ENCODE measurements at regions not wholly inside any gene's neighbourhood (a gene's known extent, or its start where the extent isn't known, plus 50 kb on each side); places are given as distances from the start of the nearest gene placed in this dataset.

DNA sequence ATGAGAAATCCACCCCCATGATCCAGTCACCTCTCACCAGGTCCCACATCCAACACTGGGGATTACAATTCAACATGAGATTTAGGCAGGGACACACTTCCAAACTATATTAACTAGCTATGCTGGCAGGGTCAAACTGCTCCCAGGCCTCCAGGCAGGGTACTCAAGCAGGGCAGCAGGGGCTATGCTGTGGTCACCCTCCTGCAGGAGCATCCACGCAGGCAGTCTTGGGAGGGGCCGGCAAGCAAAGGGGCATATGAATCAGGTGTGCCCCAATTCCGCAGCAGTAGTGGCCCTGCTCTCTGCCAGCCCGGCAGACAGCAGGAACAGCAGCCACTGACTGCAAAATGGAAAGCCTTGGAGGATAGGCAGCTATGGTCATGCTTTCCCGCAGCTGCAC is 74.6 kb upstream of the PRDX4 start:
- H3K27ac ChIP-seq = no peak overlapping the region
- TF ChIP-seq EZH2 (IDR thresholded peaks at IDR 0.05; ENCODE audit: insufficient read depth, poor library complexity, severe bottlenecking) = no peak
- TF ChIP-seq EZH2phosphoT487 (IDR thresholded peaks at IDR 0.05; ENCODE audit: insufficient read depth, low read depth) = no peak
- no peaks in the 10 kb centered on the region for H3K27me3 ChIP-seq (replicated peaks; ENCODE audit: insufficient read depth)
- in situ Hi-C loops (cut with MboI) = no loop called here
- H3K4me2 ChIP-seq (ENCODE audit: unreplicated experiment) = no peak overlapping the region
- H3K9ac ChIP-seq = no peak overlapping the region
- H3K79me2 ChIP-seq (ENCODE audit: insufficient read depth) = no peaks in the 10 kb centered on the region
- H2AFZ ChIP-seq = no peak overlapping the region
- no peaks in the 10 kb centered on the region for H3K4me1 ChIP-seq (ENCODE audit: insufficient read depth)
- no peaks in the 10 kb centered on the region for H3K36me3 ChIP-seq (ENCODE audit: low read depth)
- no peaks in the 10 kb centered on the region for H3K9me3 ChIP-seq (ENCODE audit: low read depth)
- no peaks in the 10 kb centered on the region for H3F3A ChIP-seq (ENCODE audit: insufficient read depth)
- WGBS, 2 experiments (ENCODE audit: low coverage in 1 of 2, low lambda C conversion rate in 2 of 2, missing lambda C conversion rate in 2 of 2) = 40 to 48% methylated on average over 4 of the region's 5 CpGs
- DNase-seq = no peak
- H4K20me1 ChIP-seq (ENCODE audit: insufficient read depth) = no peaks in the 10 kb centered on the region
- no peak overlapping the region for H3K4me3 ChIP-seq
- no peaks in the 10 kb centered on the region for H3K9me2 ChIP-seq (ENCODE audit: insufficient read depth)

DNA sequence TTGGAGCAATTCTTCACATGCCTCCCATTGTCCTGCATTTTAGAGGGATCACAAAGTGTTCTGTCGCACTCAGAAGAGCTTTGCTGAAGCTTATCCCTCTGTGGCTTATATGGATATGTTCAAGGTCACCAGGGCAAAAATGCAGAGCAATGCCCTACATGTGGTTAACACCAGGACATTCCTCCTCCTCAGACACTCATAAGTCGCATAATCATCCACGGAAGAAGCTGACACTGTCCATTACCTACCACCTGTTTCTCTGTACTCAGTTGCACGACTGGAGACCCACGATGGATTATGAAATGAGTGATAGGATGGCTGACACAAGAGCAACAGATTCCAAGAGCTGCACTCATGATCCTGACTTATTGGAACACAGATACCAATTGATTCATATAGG is 68.7 kb upstream of the PRDX4 start:
- no peak overlapping the region for H2AFZ ChIP-seq
- no peak for DNase-seq
- no peaks in the 10 kb centered on the region for H3F3A ChIP-seq (ENCODE audit: insufficient read depth)
- no peak overlapping the region for H3K9ac ChIP-seq
- H3K27me3 ChIP-seq (replicated peaks; ENCODE audit: insufficient read depth) = no peaks in the 10 kb centered on the region
- no peaks in the 10 kb centered on the region for H4K20me1 ChIP-seq (ENCODE audit: insufficient read depth)
- no peak overlapping the region for H3K4me2 ChIP-seq (ENCODE audit: unreplicated experiment)
- no peaks in the 10 kb centered on the region for H3K9me2 ChIP-seq (ENCODE audit: insufficient read depth)
- H3K4me1 ChIP-seq (ENCODE audit: insufficient read depth) = no peaks in the 10 kb centered on the region
- TF ChIP-seq EZH2 (IDR thresholded peaks at IDR 0.05; ENCODE audit: insufficient read depth, poor library complexity, severe bottlenecking) = no peak
- TF ChIP-seq EZH2phosphoT487 (IDR thresholded peaks at IDR 0.05; ENCODE audit: insufficient read depth, low read depth) = no peak
- H3K79me2 ChIP-seq (ENCODE audit: insufficient read depth) = no peaks in the 10 kb centered on the region
- 40 to 44% methylated on average over 5 of the region's 5 CpGs for WGBS, 2 experiments (ENCODE audit: low coverage in 1 of 2, low lambda C conversion rate in 2 of 2, missing lambda C conversion rate in 2 of 2)
- no peak overlapping the region for H3K4me3 ChIP-seq
- H3K27ac ChIP-seq = no peak overlapping the region
- in situ Hi-C loops (cut with MboI) = no loop called here
- no peaks in the 10 kb centered on the region for H3K9me3 ChIP-seq (ENCODE audit: low read depth)
- H3K36me3 ChIP-seq (ENCODE audit: low read depth) = no peaks in the 10 kb centered on the region

DNA sequence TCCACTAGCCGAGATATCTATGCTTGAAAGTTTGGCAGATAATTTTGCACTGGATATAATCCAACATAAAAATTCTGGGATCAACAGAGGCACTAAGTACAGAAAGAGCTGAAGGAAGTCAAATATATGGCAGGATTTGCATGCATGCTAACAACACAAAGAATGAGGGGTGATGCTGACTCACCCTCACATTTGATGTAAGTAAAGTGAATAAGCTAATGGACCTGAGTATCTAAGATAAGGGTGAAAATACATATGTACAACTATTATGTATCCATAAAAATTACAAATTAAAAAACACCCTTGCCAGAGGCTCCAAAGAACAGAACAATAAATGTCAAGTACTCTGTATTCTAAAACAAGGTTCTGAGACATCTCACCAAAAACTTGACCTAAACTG is 63.8 kb upstream of the PRDX4 start:
- no peaks in the 10 kb centered on the region for H3K4me1 ChIP-seq (ENCODE audit: insufficient read depth)
- H3K27ac ChIP-seq = no peak overlapping the region
- no peaks in the 10 kb centered on the region for H3K9me2 ChIP-seq (ENCODE audit: insufficient read depth)
- DNase-seq = no peak
- in situ Hi-C loops (cut with MboI) = no loop called here
- H3F3A ChIP-seq (ENCODE audit: insufficient read depth) = no peaks in the 10 kb centered on the region
- no peak overlapping the region for H3K4me3 ChIP-seq
- no peaks in the 10 kb centered on the region for H4K20me1 ChIP-seq (ENCODE audit: insufficient read depth)
- WGBS, 2 experiments (ENCODE audit: low coverage in 1 of 2, low lambda C conversion rate in 2 of 2, missing lambda C conversion rate in 2 of 2) = 22 to 33% methylated on average over 1 of the region's 1 CpG
- H3K9me3 ChIP-seq (ENCODE audit: low read depth) = no peaks in the 10 kb centered on the region
- H2AFZ ChIP-seq = no peak overlapping the region
- TF ChIP-seq EZH2phosphoT487 (IDR thresholded peaks at IDR 0.05; ENCODE audit: insufficient read depth, low read depth) = no peak
- TF ChIP-seq EZH2 (IDR thresholded peaks at IDR 0.05; ENCODE audit: insufficient read depth, poor library complexity, severe bottlenecking) = no peak
- H3K36me3 ChIP-seq (ENCODE audit: low read depth) = no peaks in the 10 kb centered on the region
- no peak overlapping the region for H3K9ac ChIP-seq
- H3K4me2 ChIP-seq (ENCODE audit: unreplicated experiment) = no peak overlapping the region
- H3K27me3 ChIP-seq (replicated peaks; ENCODE audit: insufficient read depth) = no peaks in the 10 kb centered on the region
- no peaks in the 10 kb centered on the region for H3K79me2 ChIP-seq (ENCODE audit: insufficient read depth)

DNA sequence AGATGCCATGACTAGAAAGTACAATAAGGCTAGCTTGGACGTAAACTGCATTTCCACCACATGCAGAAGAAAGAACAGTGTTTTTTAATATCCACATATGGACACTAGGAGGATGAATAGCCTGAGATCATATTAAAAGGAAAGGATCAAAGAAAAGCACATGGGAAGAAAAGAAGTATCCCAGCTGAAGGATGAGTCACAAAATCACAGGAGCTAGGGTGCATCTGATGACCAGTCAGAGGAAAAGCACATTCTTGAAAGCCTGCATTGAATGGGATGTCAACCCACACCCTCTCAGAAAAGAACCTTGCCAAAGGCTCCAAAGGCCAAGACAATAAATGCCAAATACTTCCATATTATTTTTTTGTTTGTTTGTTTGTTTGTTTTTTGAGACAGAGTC is 56.8 kb upstream of the PRDX4 start:
- Histone ChIP-seq H3K27me3 (replicated peaks; ENCODE audit: insufficient read depth) (no peaks in the 10 kb centered on the region), H3K4me2 (ENCODE audit: unreplicated experiment) (no peak overlapping the region), H3K9me3 (ENCODE audit: low read depth) (no peaks in the 10 kb centered on the region), H3K36me3 (ENCODE audit: low read depth) (no peaks in the 10 kb centered on the region), H3F3A (ENCODE audit: insufficient read depth) (no peaks in the 10 kb centered on the region), H3K4me1 (ENCODE audit: insufficient read depth) (no peaks in the 10 kb centered on the region), H3K79me2 (ENCODE audit: insufficient read depth) (no peaks in the 10 kb centered on the region), H3K9ac (no peak overlapping the region), H3K27ac (no peak overlapping the region), H4K20me1 (ENCODE audit: insufficient read depth) (no peaks in the 10 kb centered on the region), H2AFZ (no peak overlapping the region), H3K9me2 (ENCODE audit: insufficient read depth) (no peaks in the 10 kb centered on the region), H3K4me3 (no peak overlapping the region)
- in situ Hi-C loops (cut with MboI) = no loop called here
- 6 to 11% methylated on average over 1 of the region's 1 CpG for WGBS, 2 experiments (ENCODE audit: low coverage in 1 of 2, low lambda C conversion rate in 2 of 2, missing lambda C conversion rate in 2 of 2)
- DNase-seq = peak; percentile 11
- TF ChIP-seq EZH2phosphoT487 (IDR thresholded peaks at IDR 0.05; ENCODE audit: insufficient read depth, low read depth) = no peak

DNA sequence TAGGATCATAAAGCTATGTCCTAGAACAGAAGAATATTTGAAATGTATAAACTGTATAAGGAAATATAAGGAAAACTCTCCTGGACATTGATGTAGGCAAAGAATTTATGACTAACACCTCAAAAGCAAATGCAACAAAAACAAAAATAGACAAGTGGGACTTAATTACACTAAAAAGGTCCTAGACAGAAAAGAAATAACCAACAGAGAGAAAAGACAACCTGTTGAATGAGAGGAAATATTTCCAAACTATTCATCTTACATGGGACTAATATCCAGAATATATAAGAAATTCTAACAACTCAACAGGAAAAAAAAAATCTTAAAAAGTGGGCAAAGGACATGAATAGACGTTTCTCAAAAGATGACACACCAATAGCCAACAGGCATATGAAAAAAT is 54.4 kb upstream of the PRDX4 start:
- in situ Hi-C loops (cut with MboI) = no loop called here
- Histone ChIP-seq H3K9me3 (ENCODE audit: low read depth) (no peaks in the 10 kb centered on the region), H3K27ac (no peak overlapping the region), H3K79me2 (ENCODE audit: insufficient read depth) (no peaks in the 10 kb centered on the region), H4K20me1 (ENCODE audit: insufficient read depth) (no peaks in the 10 kb centered on the region), H3F3A (ENCODE audit: insufficient read depth) (no peaks in the 10 kb centered on the region), H3K4me2 (ENCODE audit: unreplicated experiment) (no peak overlapping the region), H2AFZ (no peak overlapping the region), H3K4me1 (ENCODE audit: insufficient read depth) (no peaks in the 10 kb centered on the region), H3K27me3 (replicated peaks; ENCODE audit: insufficient read depth) (no peaks in the 10 kb centered on the region), H3K9ac (no peak overlapping the region), H3K9me2 (ENCODE audit: insufficient read depth) (no peaks in the 10 kb centered on the region), H3K4me3 (no peak overlapping the region), H3K36me3 (ENCODE audit: low read depth) (no peaks in the 10 kb centered on the region)
- no peak for TF ChIP-seq EZH2phosphoT487 (IDR thresholded peaks at IDR 0.05; ENCODE audit: insufficient read depth, low read depth)
- no peak for TF ChIP-seq EZH2 (IDR thresholded peaks at IDR 0.05; ENCODE audit: insufficient read depth, poor library complexity, severe bottlenecking)
- no peak for DNase-seq
- WGBS, 2 experiments (ENCODE audit: low coverage in 1 of 2, low lambda C conversion rate in 2 of 2, missing lambda C conversion rate in 2 of 2) = 55 to 58% methylated on average over 1 of the region's 1 CpG

All from GM23248 (cell line).